CD4-positive, alpha-beta T cell treated with Interleukin-17A for 1 hour (primary cell): ENCODE measurements at regions not wholly inside any gene's neighbourhood (a gene's known extent, or its start where the extent isn't known, plus 50 kb on each side); places are given as distances from the start of the nearest gene placed in this dataset.
"Not testable (repeated sequence)": the region's sequence is repeated elsewhere in the genome, so short reads cannot be mapped to it uniquely, and the experiment has no call there.

Experiments used
- DNase-seq: peaks from one replicate; pipeline ENCODE4 v3.0.0-alpha.2; 2020

DNA sequence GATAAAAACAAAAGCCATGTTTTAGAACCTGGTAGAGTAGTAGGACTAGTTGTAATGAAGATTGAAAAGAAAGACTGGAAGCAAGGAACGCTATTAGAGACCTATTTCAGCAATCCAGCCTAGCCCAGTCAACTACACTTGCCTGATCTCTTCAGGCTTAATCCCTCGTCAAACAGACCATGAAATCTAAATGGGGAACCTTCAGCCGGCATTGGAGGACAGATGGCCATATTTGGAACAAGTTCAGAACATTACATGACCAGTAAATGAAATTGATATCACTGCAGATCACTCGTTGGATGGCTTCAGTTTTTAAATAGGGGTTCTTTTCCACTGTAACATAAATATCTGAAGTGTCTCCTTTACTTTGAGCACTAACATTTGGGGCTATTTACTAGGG is 84.8 kb upstream of the WDR44 start:
- DNase-seq: no peak

- no peak for DNase-seq
Measured at GRCh38 chrX:118271775-118272174, 74.1 kb upstream of the WDR44 start.

DNA sequence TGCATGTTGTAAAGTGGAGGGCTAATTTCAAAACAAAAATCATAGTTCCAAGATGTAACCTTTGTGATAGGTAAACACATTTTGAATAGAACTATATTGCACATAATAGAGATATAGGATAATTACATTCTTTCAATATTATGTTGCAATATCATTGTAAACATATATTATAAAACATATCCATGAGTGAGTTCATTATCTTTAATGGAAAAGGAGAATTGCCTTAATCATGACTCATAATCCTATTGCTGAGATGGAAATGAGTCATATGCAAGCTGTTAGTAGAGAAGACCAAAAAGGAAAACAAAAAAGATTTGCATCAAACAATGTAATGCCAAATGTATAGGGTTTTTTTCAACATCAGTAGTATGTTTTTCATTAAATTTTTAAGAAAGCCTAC is 73.7 kb upstream of the WDR44 start:
- DNase-seq: no peak

DNA sequence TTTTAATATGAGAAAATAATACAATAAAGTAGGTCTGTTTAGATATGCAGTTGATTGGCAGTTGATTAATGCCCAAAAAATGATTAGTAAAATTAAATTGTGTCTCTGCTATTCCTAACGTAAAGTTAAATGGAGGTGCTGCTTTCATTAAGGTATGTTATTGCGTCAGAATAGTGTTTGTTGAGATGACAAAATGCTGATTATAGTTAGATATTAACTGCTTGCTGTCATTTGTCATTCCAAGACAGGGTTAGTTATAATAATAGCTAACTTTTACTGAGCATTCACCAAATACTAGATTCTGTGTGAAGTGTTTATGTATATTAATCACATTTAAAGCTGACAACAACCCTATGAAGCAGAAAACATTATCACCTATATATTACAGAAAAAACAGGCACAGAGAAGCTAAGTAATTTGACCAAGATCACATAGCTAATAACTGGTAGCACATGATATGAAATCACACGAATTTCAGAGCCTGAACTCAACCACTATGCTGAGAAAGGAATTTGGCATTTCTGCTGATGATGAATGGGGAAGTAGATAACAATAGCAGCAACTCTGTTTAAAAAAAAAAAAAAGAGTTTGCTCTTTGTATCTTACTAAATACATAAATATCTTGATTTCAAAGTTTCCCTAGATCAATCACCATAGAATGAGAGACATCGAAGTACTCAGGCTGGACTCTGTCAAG is 59.7 kb upstream of the WDR44 start:
- DNase-seq: no peak

DNA sequence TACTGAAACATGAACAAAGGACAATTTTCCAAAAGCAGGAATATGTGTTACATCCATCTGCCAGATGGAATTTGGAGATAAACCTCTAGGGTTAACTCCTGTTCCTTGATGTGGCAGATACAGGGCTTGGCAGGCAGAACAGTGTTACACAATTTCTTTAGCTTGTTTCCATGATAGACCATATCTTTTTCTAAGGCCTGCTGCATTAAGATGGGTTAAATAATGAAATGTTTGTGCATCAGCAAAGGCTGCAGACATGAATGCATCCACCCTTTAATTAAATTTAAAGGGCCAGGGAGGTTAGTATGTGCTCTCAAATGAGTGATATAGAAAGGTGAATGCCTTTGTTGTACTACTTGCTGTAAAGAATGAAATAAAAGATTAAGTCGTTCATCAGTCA is 50.1 kb upstream of the WDR44 start:
- not testable (repeated sequence) for DNase-seq
